Peyer's patch (tissue), 4 donors: ENCODE measurements at regions not wholly inside any gene's neighbourhood (a gene's known extent, or its start where the extent isn't known, plus 50 kb on each side); places are given as distances from the start of the nearest gene placed in this dataset.

Experiments used
- DNase-seq, 3 donors: peaks; one replicate each; pipeline ENCODE4 v3.0.0-alpha.2; 2017 to 2019
- H3K27ac ChIP-seq, 4 donors: fragments of 200-600 bp; sonication (generic); one replicate each; pipeline ENCODE4 v1.5.1; 2016 to 2019
- H3K27me3 ChIP-seq, 2 donors: fragments of 200-600 bp; sonication (generic); one replicate each; pipeline ENCODE4 v1.5.1; 2019
- H3K36me3 ChIP-seq, 3 donors: fragments of 200-600 bp; sonication (generic); one replicate each; pipeline ENCODE4 v1.5.1; 2016 to 2019
- H3K4me1 ChIP-seq, 4 donors: fragments of 200-600 bp; sonication (generic); one replicate each; pipeline ENCODE4 v1.5.1; 2016 to 2019
- H3K4me3 ChIP-seq, 4 donors: fragments of 200-600 bp; sonication (generic); 1 replicate in 3 of 4; 2 replicates in 1 of 4; pipeline ENCODE4 v1.5.1; 2016 to 2019; ENCODE audit warnings: mild to moderate bottlenecking in 1 of 4
- H3K9me3 ChIP-seq, 4 donors: fragments of 200-600 bp; sonication (generic); one replicate each; pipeline ENCODE4 v1.5.1; 2016 to 2019; ENCODE audit warnings: mild to moderate bottlenecking in 1 of 4
- CTCF ChIP-seq, 6 experiments: fragments of 450-650 bp in 4 of 6; fragments of 200-600 bp in 2 of 6; sonication (generic) in 1 of 6; IDR thresholded peaks; one replicate each; pipeline ENCODE4 v1.5.1; 2017 to 2019; ENCODE audit warnings: antibody characterized with exemption in 6 of 6, mild to moderate bottlenecking in 3 of 6, moderate library complexity in 1 of 6
- POLR2A ChIP-seq, 2 donors: fragments of 450-650 bp; IDR thresholded peaks; one replicate each; pipeline ENCODE4 v1.5.1; 2017; ENCODE audit warnings: antibody characterized with exemption in 2 of 2, mild to moderate bottlenecking in 2 of 2, moderate library complexity in 2 of 2

DNA sequence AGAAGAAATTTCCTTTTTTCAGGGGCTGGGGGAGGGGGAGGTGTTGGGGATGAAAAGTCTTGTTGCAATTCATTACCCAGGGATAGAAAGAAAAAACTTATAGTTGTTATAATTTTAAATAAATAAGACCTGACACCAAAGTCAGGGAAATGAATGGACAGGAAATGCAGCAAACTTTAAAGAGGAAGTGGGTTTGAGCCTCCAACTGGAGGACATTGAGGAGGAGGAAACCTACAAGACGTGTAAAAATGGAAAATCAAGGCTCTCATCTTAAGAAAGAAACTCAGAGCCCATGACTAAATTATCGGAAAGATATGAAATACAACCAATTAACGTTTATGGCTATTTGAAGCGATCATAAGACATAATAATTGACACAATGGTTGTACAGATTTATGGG lies 54.4 kb downstream of the NIBAN1 start:
- no peak overlapping the region for H3K27ac ChIP-seq

DNA sequence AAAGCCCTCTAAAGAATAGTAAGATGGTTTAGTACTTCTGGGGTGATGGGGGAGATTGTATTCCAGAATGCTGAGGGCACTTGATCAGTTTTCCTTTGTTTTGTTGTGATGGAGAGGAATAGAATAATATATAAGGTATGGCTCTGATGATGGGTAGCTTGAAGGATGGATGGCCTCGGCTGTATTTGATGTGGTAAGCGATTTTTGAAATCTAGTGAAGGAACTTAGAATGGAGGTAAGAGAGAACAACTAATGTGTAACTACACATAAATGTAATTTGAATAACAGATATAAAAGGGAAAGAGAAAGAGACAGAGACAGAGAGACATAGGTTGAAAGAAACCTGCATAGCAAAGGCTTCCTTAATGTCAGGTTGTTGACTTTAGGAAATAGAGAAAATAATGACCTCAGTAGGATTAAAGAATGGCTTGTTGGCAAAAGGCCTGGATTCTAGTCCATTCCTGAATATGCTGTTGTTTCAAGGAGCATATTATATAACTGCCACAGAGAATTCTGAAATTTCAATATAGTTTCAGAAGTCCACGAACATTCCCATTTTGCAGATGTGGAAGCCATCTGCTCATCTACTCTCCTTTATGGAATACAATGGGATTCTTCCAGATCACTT lies 58.7 kb downstream of the NIBAN1 start:
- H3K27ac ChIP-seq, result no peak overlapping the region
- no peaks in the 10 kb centered on the region for H3K36me3 ChIP-seq
- DNase-seq, result no peak
- TF ChIP-seq POLR2A (IDR thresholded peaks at IDR 0.05) (no peak), CTCF (IDR thresholded peaks at IDR 0.05) (no peak)
- no peak overlapping the region for H3K4me3 ChIP-seq
- no peaks in the 10 kb centered on the region for H3K9me3 ChIP-seq
- H3K27me3 ChIP-seq, result no peaks in the 10 kb centered on the region
- no peaks in the 10 kb centered on the region for H3K4me1 ChIP-seq

More for the DNA sequence above, 54.4 kb downstream of the NIBAN1 start:
- H3K27me3 ChIP-seq, result no peaks in the 10 kb centered on the region
- TF ChIP-seq CTCF (IDR thresholded peaks at IDR 0.05), result no peak
- no peak for TF ChIP-seq POLR2A (IDR thresholded peaks at IDR 0.05)
- no peaks in the 10 kb centered on the region for H3K4me1 ChIP-seq
- no peaks in the 10 kb centered on the region for H3K36me3 ChIP-seq
- H3K4me3 ChIP-seq, result no peak overlapping the region
- no peaks in the 10 kb centered on the region for H3K9me3 ChIP-seq
- no peak for DNase-seq

GRCh38 chr1:184914149-184914548 lies 60.2 kb downstream of the NIBAN1 start:
- H3K4me1 ChIP-seq, result no peaks in the 10 kb centered on the region
- no peaks in the 10 kb centered on the region for H3K9me3 ChIP-seq
- TF ChIP-seq CTCF (IDR thresholded peaks at IDR 0.05), result no peak
- no peak for TF ChIP-seq POLR2A (IDR thresholded peaks at IDR 0.05)
- H3K27ac ChIP-seq, result no peak overlapping the region
- DNase-seq, result no peak
- H3K4me3 ChIP-seq, result no peak overlapping the region
- H3K27me3 ChIP-seq, result no peaks in the 10 kb centered on the region
- H3K36me3 ChIP-seq, result no peaks in the 10 kb centered on the region

DNA sequence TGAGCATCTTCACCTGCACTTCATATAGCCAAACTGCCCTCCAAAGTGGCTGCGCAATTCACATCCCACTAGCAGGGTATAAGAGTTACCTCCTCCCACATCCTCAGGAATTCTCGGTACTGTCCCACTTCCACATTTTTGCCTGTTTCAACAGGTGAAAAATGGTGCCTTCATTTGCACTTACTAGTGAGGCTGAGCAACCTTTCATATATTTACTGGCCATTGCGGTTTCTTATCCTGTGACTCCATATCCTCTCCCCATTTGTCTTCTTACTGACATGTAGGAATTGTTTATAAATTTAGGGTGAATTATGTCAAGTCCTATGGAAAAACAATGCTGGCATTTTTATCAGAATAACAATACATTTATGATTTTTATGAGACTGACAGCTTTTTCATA lies 61.9 kb downstream of the NIBAN1 start:
- no peaks in the 10 kb centered on the region for H3K4me1 ChIP-seq
- no peak for TF ChIP-seq CTCF (IDR thresholded peaks at IDR 0.05)
- no peak for TF ChIP-seq POLR2A (IDR thresholded peaks at IDR 0.05)
- DNase-seq, result no peak
- H3K27me3 ChIP-seq, result no peaks in the 10 kb centered on the region
- H3K9me3 ChIP-seq, result no peaks in the 10 kb centered on the region
- H3K27ac ChIP-seq, result no peak overlapping the region
- H3K36me3 ChIP-seq, result no peaks in the 10 kb centered on the region
- H3K4me3 ChIP-seq, result no peak overlapping the region

DNA sequence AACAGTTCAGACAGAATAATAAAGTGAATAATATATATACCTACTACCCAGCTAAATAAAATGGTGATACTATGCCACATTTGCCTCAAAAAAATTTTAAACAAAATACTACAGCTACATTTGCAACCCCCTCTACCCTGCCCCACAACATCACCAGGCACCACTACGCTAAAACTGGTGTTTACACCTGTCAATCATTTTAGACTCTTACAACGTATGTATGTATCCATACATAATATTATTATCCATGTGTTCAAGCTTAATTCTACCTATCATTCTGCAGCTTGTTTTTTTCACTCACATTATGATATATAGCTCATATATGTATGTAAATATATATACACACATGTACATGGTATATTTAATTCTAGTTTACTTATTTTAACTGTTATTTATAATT lies 62.5 kb downstream of the NIBAN1 start:
- Histone ChIP-seq H3K27me3 (no peaks in the 10 kb centered on the region), H3K4me1 (no peaks in the 10 kb centered on the region), H3K27ac (no peak overlapping the region), H3K36me3 (no peaks in the 10 kb centered on the region), H3K4me3 (no peak overlapping the region), H3K9me3 (no peaks in the 10 kb centered on the region)
- TF ChIP-seq CTCF (IDR thresholded peaks at IDR 0.05) (no peak), POLR2A (IDR thresholded peaks at IDR 0.05) (no peak)
- DNase-seq, result no peak
